ENCODE measurements at regions not wholly inside any gene's neighbourhood (a gene's known extent, or its start where the extent isn't known, plus 50 kb on each side); places are given as distances from the start of the nearest gene placed in this dataset.

- ATAC-seq (ENCODE audit: low read depth) (no peak), DNase-seq (ENCODE audit: low spot score in 2 of 2) (no peak)
- no peaks in the 10 kb centered on the region for H3K36me3 Mint-ChIP-seq
- H3K4me1 Mint-ChIP-seq, result no peaks in the 10 kb centered on the region
- H3K27me3 Mint-ChIP-seq, result no peaks in the 10 kb centered on the region
- H3K27ac Mint-ChIP-seq, result no peak overlapping the region
- no peak overlapping the region for H3K4me3 Mint-ChIP-seq
- peaks cover 7% of the 10 kb centered on the region for H3K9me3 Mint-ChIP-seq
Measured at GRCh38 chr13:82436099-82436585, 1446.1 kb downstream of the SLITRK1 start.

GRCh38 chr13:82432949-82433348 is 1449.3 kb downstream of the SLITRK1 start:
- Mint-ChIP-seq H3K9me3 (peaks cover 7% of the 10 kb centered on the region), H3K4me3 (no peak overlapping the region), H3K4me1 (no peaks in the 10 kb centered on the region), H3K27me3 (no peaks in the 10 kb centered on the region), H3K36me3 (no peaks in the 10 kb centered on the region), H3K27ac (no peak overlapping the region)
- ATAC-seq (ENCODE audit: low read depth) (no peak), DNase-seq (ENCODE audit: low spot score in 2 of 2) (no peak)

- DNase-seq (ENCODE audit: low spot score in 2 of 2) (no peak), ATAC-seq (ENCODE audit: low read depth) (no peak)
- Mint-ChIP-seq H3K9me3 (peaks cover 5% of the 10 kb centered on the region), H3K36me3 (no peaks in the 10 kb centered on the region), H3K27me3 (no peaks in the 10 kb centered on the region), H3K27ac (no peak overlapping the region), H3K4me1 (no peaks in the 10 kb centered on the region), H3K4me3 (no peak overlapping the region)
Measured at GRCh38 chr13:82412749-82413148, 1469.5 kb downstream of the SLITRK1 start.

- Mint-ChIP-seq H3K9me3 (peaks cover 9% of the 10 kb centered on the region), H3K36me3 (no peaks in the 10 kb centered on the region), H3K4me1 (no peaks in the 10 kb centered on the region), H3K27ac (no peak overlapping the region), H3K27me3 (no peaks in the 10 kb centered on the region), H3K4me3 (no peak overlapping the region)
- DNase-seq (ENCODE audit: low spot score in 2 of 2), result no peak
- no peak for ATAC-seq (ENCODE audit: low read depth)
Measured at GRCh38 chr13:82407321-82407720, 1475.0 kb downstream of the SLITRK1 start.

GRCh38 chr13:82374719-82375118 is 1507.6 kb downstream of the SLITRK1 start:
- Mint-ChIP-seq H3K4me3 (no peak overlapping the region), H3K4me1 (no peaks in the 10 kb centered on the region), H3K36me3 (no peaks in the 10 kb centered on the region), H3K27ac (no peak overlapping the region), H3K27me3 (no peaks in the 10 kb centered on the region), H3K9me3 (no peaks in the 10 kb centered on the region)
- DNase-seq (ENCODE audit: low spot score in 2 of 2), result no peak
- no peak for ATAC-seq (ENCODE audit: low read depth)

GRCh38 chr13:82370316-82370715 is 1512.0 kb downstream of the SLITRK1 start:
- no peaks in the 10 kb centered on the region for H3K4me1 Mint-ChIP-seq
- H3K36me3 Mint-ChIP-seq, result no peaks in the 10 kb centered on the region
- ATAC-seq (ENCODE audit: low read depth) (no peak), DNase-seq (ENCODE audit: low spot score in 2 of 2) (no peak)
- H3K9me3 Mint-ChIP-seq, result no peaks in the 10 kb centered on the region
- no peak overlapping the region for H3K27ac Mint-ChIP-seq
- no peak overlapping the region for H3K4me3 Mint-ChIP-seq
- H3K27me3 Mint-ChIP-seq, result no peaks in the 10 kb centered on the region

- DNase-seq (ENCODE audit: low spot score in 2 of 2) (no peak), ATAC-seq (ENCODE audit: low read depth) (no peak)
- Mint-ChIP-seq H3K9me3 (no peaks in the 10 kb centered on the region), H3K27ac (no peak overlapping the region), H3K36me3 (no peaks in the 10 kb centered on the region), H3K4me1 (no peaks in the 10 kb centered on the region), H3K4me3 (no peak overlapping the region), H3K27me3 (no peaks in the 10 kb centered on the region)
Measured at GRCh38 chr13:82364525-82364924, 1517.7 kb downstream of the SLITRK1 start.

GRCh38 chr13:82358284-82358683 is 1524.0 kb downstream of the SLITRK1 start:
- no peaks in the 10 kb centered on the region for H3K4me1 Mint-ChIP-seq
- H3K36me3 Mint-ChIP-seq, result no peaks in the 10 kb centered on the region
- DNase-seq (ENCODE audit: low spot score in 2 of 2) (no peak), ATAC-seq (ENCODE audit: low read depth) (no peak)
- H3K9me3 Mint-ChIP-seq, result peaks cover 8% of the 10 kb centered on the region
- H3K27me3 Mint-ChIP-seq, result no peaks in the 10 kb centered on the region
- no peak overlapping the region for H3K4me3 Mint-ChIP-seq
- H3K27ac Mint-ChIP-seq, result no peak overlapping the region

GRCh38 chr13:82356667-82357410 is 1525.4 kb downstream of the SLITRK1 start:
- Mint-ChIP-seq H3K36me3 (no peaks in the 10 kb centered on the region), H3K4me3 (no peak overlapping the region), H3K27me3 (no peaks in the 10 kb centered on the region), H3K9me3 (peaks cover 8% of the 10 kb centered on the region), H3K4me1 (no peaks in the 10 kb centered on the region), H3K27ac (no peak overlapping the region)
- DNase-seq (ENCODE audit: low spot score in 2 of 2), result no peak
- ATAC-seq (ENCODE audit: low read depth), result no peak

- no peaks in the 10 kb centered on the region for H3K36me3 Mint-ChIP-seq
- no peaks in the 10 kb centered on the region for H3K27me3 Mint-ChIP-seq
- H3K9me3 Mint-ChIP-seq, result peaks cover 3% of the 10 kb centered on the region
- H3K27ac Mint-ChIP-seq, result no peak overlapping the region
- no peaks in the 10 kb centered on the region for H3K4me1 Mint-ChIP-seq
- DNase-seq (ENCODE audit: low spot score in 2 of 2), result no peak
- ATAC-seq (ENCODE audit: low read depth), result no peak
- no peak overlapping the region for H3K4me3 Mint-ChIP-seq
Measured at GRCh38 chr13:82344867-82345266, 1537.4 kb downstream of the SLITRK1 start.

- no peaks in the 10 kb centered on the region for H3K27me3 Mint-ChIP-seq
- H3K4me3 Mint-ChIP-seq, result no peak overlapping the region
- H3K36me3 Mint-ChIP-seq, result no peaks in the 10 kb centered on the region
- ATAC-seq (ENCODE audit: low read depth) (no peak), DNase-seq (ENCODE audit: low spot score in 2 of 2) (no peak)
- no peaks in the 10 kb centered on the region for H3K4me1 Mint-ChIP-seq
- peaks cover 4% of the 10 kb centered on the region for H3K9me3 Mint-ChIP-seq
- H3K27ac Mint-ChIP-seq, result no peak overlapping the region
Measured at GRCh38 chr13:82341116-82341515, 1541.2 kb downstream of the SLITRK1 start.

GRCh38 chr13:82330499-82330898 is 1551.8 kb downstream of the SLITRK1 start:
- no peak for ATAC-seq (ENCODE audit: low read depth)
- Mint-ChIP-seq H3K27ac (no peak overlapping the region), H3K27me3 (no peaks in the 10 kb centered on the region)

GRCh38 chr13:82323101-82323500 is 1559.2 kb downstream of the SLITRK1 start:
- DNase-seq (ENCODE audit: low spot score in 2 of 2), result no peak
- Mint-ChIP-seq H3K27me3 (no peaks in the 10 kb centered on the region), H3K9me3 (peaks cover 6% of the 10 kb centered on the region), H3K4me1 (no peaks in the 10 kb centered on the region), H3K36me3 (no peaks in the 10 kb centered on the region), H3K27ac (no peak overlapping the region), H3K4me3 (no peak overlapping the region)
- ATAC-seq (ENCODE audit: low read depth), result no peak

More at GRCh38 chr13:82330499-82330898, 1551.8 kb downstream of the SLITRK1 start:
- H3K36me3 Mint-ChIP-seq, result no peaks in the 10 kb centered on the region
- no peaks in the 10 kb centered on the region for H3K4me1 Mint-ChIP-seq
- DNase-seq (ENCODE audit: low spot score in 2 of 2), result no peak
- no peak overlapping the region for H3K4me3 Mint-ChIP-seq
- H3K9me3 Mint-ChIP-seq, result peaks cover 1% of the 10 kb centered on the region

- DNase-seq (ENCODE audit: low spot score in 2 of 2) (no peak), ATAC-seq (ENCODE audit: low read depth) (no peak)
- no peaks in the 10 kb centered on the region for H3K4me1 Mint-ChIP-seq
- H3K27ac Mint-ChIP-seq, result no peak overlapping the region
- no peak overlapping the region for H3K4me3 Mint-ChIP-seq
- H3K36me3 Mint-ChIP-seq, result no peaks in the 10 kb centered on the region
- H3K27me3 Mint-ChIP-seq, result no peaks in the 10 kb centered on the region
- peaks cover 1% of the 10 kb centered on the region for H3K9me3 Mint-ChIP-seq
Measured at GRCh38 chr13:82305588-82305987, 1576.7 kb downstream of the SLITRK1 start.

- Mint-ChIP-seq H3K36me3 (no peaks in the 10 kb centered on the region), H3K27me3 (no peaks in the 10 kb centered on the region), H3K27ac (no peak overlapping the region), H3K4me1 (no peaks in the 10 kb centered on the region), H3K4me3 (no peak overlapping the region), H3K9me3 (peaks cover 2% of the 10 kb centered on the region)
- no peak for ATAC-seq (ENCODE audit: low read depth)
- DNase-seq (ENCODE audit: low spot score in 2 of 2), result no peak
Measured at GRCh38 chr13:82298106-82298505, 1584.2 kb downstream of the SLITRK1 start.

Data from memory B cell (primary cell).